ENCODE measurements at regions not wholly inside any gene's neighbourhood (a gene's known extent, or its start where the extent isn't known, plus 50 kb on each side); places are given as distances from the start of the nearest gene placed in this dataset.

DNA sequence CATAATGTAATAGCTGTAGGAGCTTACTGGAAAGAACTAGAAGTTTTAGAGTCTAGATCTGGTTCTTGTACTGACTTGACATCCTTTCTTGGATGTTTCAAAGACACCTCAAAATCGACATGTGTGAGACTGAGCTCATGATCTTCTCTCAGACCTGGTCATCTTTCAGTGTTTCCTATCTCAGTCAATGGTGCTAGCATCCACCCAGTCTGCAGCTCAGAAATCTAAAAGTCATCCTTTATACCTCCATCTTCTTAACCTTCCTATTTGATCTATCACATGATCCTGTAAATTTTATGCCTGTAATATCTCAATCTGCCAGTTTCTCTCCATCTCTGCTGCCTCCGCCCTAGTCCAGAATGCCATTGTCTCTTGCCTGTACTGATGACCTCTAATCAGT lies 301.9 kb upstream of the PITX2 start:
- no peak for TF ChIP-seq LEF1 (IDR thresholded peaks at IDR 0.05; ENCODE audit: borderline replicate concordance)
- no peak for TF ChIP-seq NFRKB (IDR thresholded peaks at IDR 0.05)
- ChIA-PET CTCF (no interaction called here), POLR2A (no interaction called here)
- DNase-seq (ENCODE audit: extremely low spot score), result no peak

DNA sequence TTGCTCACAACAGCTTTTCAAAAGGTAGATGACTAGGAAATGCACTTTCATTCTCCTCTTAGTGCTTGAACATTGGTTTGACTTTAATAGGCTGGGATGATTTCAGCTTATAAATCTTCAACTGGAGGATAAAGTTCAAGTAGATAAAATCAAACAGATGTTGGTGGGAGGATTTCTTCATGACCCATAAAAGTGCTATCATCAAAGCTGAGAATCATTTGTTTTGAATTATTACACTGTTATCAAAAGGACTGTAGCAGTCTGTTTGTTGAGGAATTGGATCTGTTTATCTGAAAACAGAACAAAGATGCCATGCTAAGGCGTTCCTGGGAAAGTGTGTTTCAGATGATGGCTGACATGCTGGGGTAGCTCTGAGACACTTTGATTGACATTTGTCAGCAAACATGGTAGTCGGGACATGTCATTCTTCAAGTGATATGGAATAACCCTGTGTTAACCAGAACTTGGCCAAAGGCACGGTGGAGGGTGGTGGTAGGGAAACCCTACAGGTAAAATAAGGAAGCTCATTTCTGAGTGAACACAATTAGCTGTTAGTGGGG lies 304.0 kb upstream of the PITX2 start:
- no peak for DNase-seq (ENCODE audit: extremely low spot score)
- ChIA-PET POLR2A (no interaction called here), CTCF (interaction anchor here (1.2 kb wide), 1 partner anchor 22 kb away, joined by 3 read pairs; no protein-coding TSS in a partner anchor)
- no peak for TF ChIP-seq ELF4 (IDR thresholded peaks at IDR 0.05)
- no peak for TF ChIP-seq BHLHE40 (IDR thresholded peaks at IDR 0.05; ENCODE audit: borderline replicate concordance)
- TF ChIP-seq SUZ12 (IDR thresholded peaks at IDR 0.05), result no peak
- TF ChIP-seq PKNOX1 (IDR thresholded peaks at IDR 0.05), result peak; percentile 91
- TF ChIP-seq NFRKB (IDR thresholded peaks at IDR 0.05), result no peak
- no peak for TF ChIP-seq ZNF384 (IDR thresholded peaks at IDR 0.05)
- no peak for TF ChIP-seq LEF1 (IDR thresholded peaks at IDR 0.05; ENCODE audit: borderline replicate concordance)
- no peak for TF ChIP-seq HDGF (IDR thresholded peaks at IDR 0.05; ENCODE audit: borderline replicate concordance)
- TF ChIP-seq TARDBP (IDR thresholded peaks at IDR 0.05), result no peak
- TF ChIP-seq CTBP1 (IDR thresholded peaks at IDR 0.05; ENCODE audit: borderline replicate concordance), result peak; percentile 75; the same call in 1 of the 2 replicates
- TF ChIP-seq FOXA1 (IDR thresholded peaks at IDR 0.05), result 0 out of 2 replicates have a peak, but pooled peaks have one; percentile 37
- TF ChIP-seq L3MBTL2 (conservative IDR thresholded peaks at IDR 0.05), result no peak
- no peak for TF ChIP-seq FOXK2 (IDR thresholded peaks at IDR 0.05)
- TF ChIP-seq FOXM1 (IDR thresholded peaks at IDR 0.05; ENCODE audit: borderline replicate concordance), result no peak

GRCh38 chr4:110933341-110933740 lies 310.5 kb upstream of the PITX2 start:
- ChIA-PET CTCF (no interaction called here), POLR2A (no interaction called here)
- no peak for TF ChIP-seq BHLHE40 (IDR thresholded peaks at IDR 0.05; ENCODE audit: borderline replicate concordance)
- peak; percentile 85 for TF ChIP-seq PKNOX1 (IDR thresholded peaks at IDR 0.05)
- no peak for DNase-seq (ENCODE audit: extremely low spot score)

GRCh38 chr4:110944501-110944900 lies 321.6 kb upstream of the PITX2 start:
- CTCF ChIA-PET, result no interaction called here
- no peak for DNase-seq (ENCODE audit: extremely low spot score)
- POLR2A ChIA-PET, result no interaction called here
- TF ChIP-seq CTBP1 (IDR thresholded peaks at IDR 0.05; ENCODE audit: borderline replicate concordance) (no peak), HDGF (IDR thresholded peaks at IDR 0.05; ENCODE audit: borderline replicate concordance) (no peak), L3MBTL2 (conservative IDR thresholded peaks at IDR 0.05) (no peak), SUZ12 (IDR thresholded peaks at IDR 0.05) (no peak), BHLHE40 (IDR thresholded peaks at IDR 0.05; ENCODE audit: borderline replicate concordance) (no peak), PKNOX1 (IDR thresholded peaks at IDR 0.05) (no peak), ARNT (IDR thresholded peaks at IDR 0.05) (no peak), FOXA1 (IDR thresholded peaks at IDR 0.05) (no peak), ELF4 (IDR thresholded peaks at IDR 0.05) (no peak), ZNF384 (IDR thresholded peaks at IDR 0.05) (no peak), SP1 (IDR thresholded peaks at IDR 0.05) (no peak)

GRCh38 chr4:110945600-110945999 lies 322.7 kb upstream of the PITX2 start:
- TF ChIP-seq ZNF384 (IDR thresholded peaks at IDR 0.05), result no peak
- TF ChIP-seq FOXM1 (IDR thresholded peaks at IDR 0.05; ENCODE audit: borderline replicate concordance), result no peak
- no peak for TF ChIP-seq L3MBTL2 (conservative IDR thresholded peaks at IDR 0.05)
- TF ChIP-seq CTBP1 (IDR thresholded peaks at IDR 0.05; ENCODE audit: borderline replicate concordance), result no peak
- no peak for TF ChIP-seq HDGF (IDR thresholded peaks at IDR 0.05; ENCODE audit: borderline replicate concordance)
- TF ChIP-seq ELF4 (IDR thresholded peaks at IDR 0.05), result no peak
- no peak for TF ChIP-seq LEF1 (IDR thresholded peaks at IDR 0.05; ENCODE audit: borderline replicate concordance)
- no peak for TF ChIP-seq ARNT (IDR thresholded peaks at IDR 0.05)
- no peak for TF ChIP-seq NFRKB (IDR thresholded peaks at IDR 0.05)
- TF ChIP-seq PKNOX1 (IDR thresholded peaks at IDR 0.05), result no peak
- TF ChIP-seq SP1 (IDR thresholded peaks at IDR 0.05), result no peak
- TF ChIP-seq SUZ12 (IDR thresholded peaks at IDR 0.05), result no peak
- TF ChIP-seq TARDBP (IDR thresholded peaks at IDR 0.05), result no peak
- no peak for TF ChIP-seq FOXA1 (IDR thresholded peaks at IDR 0.05)
- no peak for TF ChIP-seq FOXK2 (IDR thresholded peaks at IDR 0.05)
- POLR2A ChIA-PET, result no interaction called here
- DNase-seq (ENCODE audit: extremely low spot score), result no peak
- CTCF ChIA-PET, result no interaction called here

DNA sequence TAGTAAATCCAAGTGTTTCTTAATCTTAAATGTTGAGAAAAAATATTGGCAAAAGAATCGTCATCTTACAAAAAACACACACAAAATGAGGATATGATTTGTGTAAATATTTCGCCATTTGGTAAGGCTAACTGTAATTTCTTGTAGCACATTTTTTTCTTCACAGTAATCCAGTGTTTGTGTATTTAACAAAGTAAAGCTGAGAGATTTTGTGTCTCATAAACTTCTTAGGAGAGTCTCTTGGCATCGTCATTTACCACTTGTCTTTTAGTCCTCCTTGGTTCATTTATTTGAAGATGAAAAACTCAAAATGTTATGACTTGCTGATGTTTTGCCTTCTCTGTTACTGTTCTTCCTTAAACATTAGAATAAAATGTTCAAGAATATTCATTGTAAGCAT lies 326.7 kb upstream of the PITX2 start:
- ChIA-PET CTCF (no interaction called here), POLR2A (no interaction called here)

More for the DNA sequence above, 326.7 kb upstream of the PITX2 start:
- no peak for DNase-seq (ENCODE audit: extremely low spot score)
- TF ChIP-seq PKNOX1 (IDR thresholded peaks at IDR 0.05), result no peak

All from HEK293T (cell line).